AG09319 (cell line): ENCODE measurements at regions not wholly inside any gene's neighbourhood (a gene's known extent, or its start where the extent isn't known, plus 50 kb on each side); places are given as distances from the start of the nearest gene placed in this dataset.

ENCODE experiments used
- DNase-seq: peaks from one replicate; pipeline ENCODE4 v3.0.0-alpha.2; 2010; ENCODE audit warnings: low read depth; ENCODE audit errors: extremely low read depth
- CTCF ChIP-seq: IDR thresholded peaks from 2 replicates; pipeline ENCODE4 v1.5.1; 2011; ENCODE audit warnings: low read depth, mild to moderate bottlenecking, inconsistent platforms, low read length, moderate library complexity

GRCh38 chr2:5285061-5285460, 407.1 kb upstream of the SOX11 start:
- no peak for DNase-seq
- TF ChIP-seq CTCF = no peak

GRCh38 chr2:5285872-5286769, 406.1 kb upstream of the SOX11 start:
- no peak for TF ChIP-seq CTCF
- DNase-seq = no peak

GRCh38 chr2:5287558-5288334, 404.4 kb upstream of the SOX11 start:
- no peak for DNase-seq
- no peak for TF ChIP-seq CTCF

- no peak for DNase-seq
- TF ChIP-seq CTCF = no peak
These were observed 401.2 kb upstream of the SOX11 start for GRCh38 chr2:5290900-5291546.

- no peak for DNase-seq
- TF ChIP-seq CTCF = no peak
These were observed 387.5 kb upstream of the SOX11 start for GRCh38 chr2:5304640-5305039.

GRCh38 chr2:5315041-5315440, 377.1 kb upstream of the SOX11 start:
- DNase-seq = no peak
- no peak for TF ChIP-seq CTCF
